ENCODE measurements at regions not wholly inside any gene's neighbourhood (a gene's known extent, or its start where the extent isn't known, plus 50 kb on each side); places are given as distances from the start of the nearest gene placed in this dataset.
"Not testable (repeated sequence)": the region's sequence is repeated elsewhere in the genome, so short reads cannot be mapped to it uniquely, and the experiment has no call there.

DNA sequence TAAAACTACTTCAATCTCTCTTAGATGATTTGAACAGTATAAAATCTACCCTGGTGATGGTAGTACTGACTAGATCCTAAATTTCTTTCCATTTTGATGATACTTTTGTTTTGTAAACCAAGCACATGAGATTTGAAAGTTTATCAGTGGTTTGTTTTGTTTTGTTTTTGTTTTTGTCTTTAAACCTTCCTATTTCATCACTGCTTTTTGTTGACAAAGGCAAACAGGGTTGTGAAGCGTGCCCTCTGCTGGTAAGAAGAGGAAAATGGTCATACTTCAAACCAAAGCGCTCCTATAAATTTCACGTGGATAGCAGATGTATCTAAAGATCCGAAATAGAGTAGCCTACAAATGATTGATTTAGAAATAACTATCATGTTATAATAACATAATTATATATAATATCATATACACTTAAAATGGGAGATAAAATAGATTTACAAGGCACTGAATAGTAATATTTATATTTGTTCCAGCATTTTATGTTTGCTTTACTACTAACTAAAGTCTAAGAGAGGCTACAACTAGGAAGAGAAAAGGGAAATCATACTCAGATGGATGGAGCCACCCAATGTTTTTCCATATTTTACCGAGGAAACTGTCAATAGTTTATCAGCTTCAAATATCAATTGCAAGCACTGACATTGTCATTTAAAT is 254.0 kb upstream of the USP15 start:
- DNase-seq (ENCODE audit: low spot score) = no peak
- Histone ChIP-seq H3K4me1 (ENCODE audit: control insufficient read depth in 1 of 2, low read depth in 2 of 2) (no peaks in the 10 kb centered on the region), H3K9me3 (no peaks in the 10 kb centered on the region), H3K36me3 (no peaks in the 10 kb centered on the region), H3K27me3 (replicated peaks; ENCODE audit: insufficient read depth) (no peaks in the 10 kb centered on the region), H3K4me3 (no peak overlapping the region), H3K27ac (no peak overlapping the region)
- ATAC-seq (ENCODE audit: insufficient number of reproducible peaks, low FRiP score, low read depth) = no peak
- TF ChIP-seq, protein P1, sequence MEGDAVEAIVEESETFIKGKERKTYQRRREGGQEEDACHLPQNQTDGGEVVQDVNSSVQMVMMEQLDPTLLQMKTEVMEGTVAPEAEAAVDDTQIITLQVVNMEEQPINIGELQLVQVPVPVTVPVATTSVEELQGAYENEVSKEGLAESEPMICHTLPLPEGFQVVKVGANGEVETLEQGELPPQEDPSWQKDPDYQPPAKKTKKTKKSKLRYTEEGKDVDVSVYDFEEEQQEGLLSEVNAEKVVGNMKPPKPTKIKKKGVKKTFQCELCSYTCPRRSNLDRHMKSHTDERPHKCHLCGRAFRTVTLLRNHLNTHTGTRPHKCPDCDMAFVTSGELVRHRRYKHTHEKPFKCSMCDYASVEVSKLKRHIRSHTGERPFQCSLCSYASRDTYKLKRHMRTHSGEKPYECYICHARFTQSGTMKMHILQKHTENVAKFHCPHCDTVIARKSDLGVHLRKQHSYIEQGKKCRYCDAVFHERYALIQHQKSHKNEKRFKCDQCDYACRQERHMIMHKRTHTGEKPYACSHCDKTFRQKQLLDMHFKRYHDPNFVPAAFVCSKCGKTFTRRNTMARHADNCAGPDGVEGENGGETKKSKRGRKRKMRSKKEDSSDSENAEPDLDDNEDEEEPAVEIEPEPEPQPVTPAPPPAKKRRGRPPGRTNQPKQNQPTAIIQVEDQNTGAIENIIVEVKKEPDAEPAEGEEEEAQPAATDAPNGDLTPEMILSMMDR (IDR thresholded peaks at IDR 0.05) = peak; percentile 52

DNA sequence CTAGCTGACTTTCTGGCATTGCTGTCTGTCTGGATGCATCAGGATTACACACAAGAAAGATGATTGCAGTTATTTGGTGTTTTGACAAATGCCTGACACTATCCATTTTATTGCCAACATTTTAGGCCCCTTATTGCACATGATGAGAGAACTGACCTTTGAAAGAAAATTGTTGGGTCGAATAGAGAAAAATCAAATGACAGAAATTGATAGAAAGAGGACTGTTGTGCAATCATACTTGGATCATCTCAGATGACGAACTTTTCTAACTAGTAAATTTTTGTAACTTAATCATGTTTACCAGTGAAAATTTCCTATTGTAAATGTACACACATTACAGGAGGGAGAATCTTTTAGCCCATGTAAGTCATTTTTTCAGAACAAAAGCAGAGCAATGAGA is 251.5 kb upstream of the USP15 start:
- ATAC-seq (ENCODE audit: insufficient number of reproducible peaks, low FRiP score, low read depth) = no peak
- Histone ChIP-seq H3K27me3 (replicated peaks; ENCODE audit: insufficient read depth) (no peaks in the 10 kb centered on the region), H3K4me3 (no peak overlapping the region), H3K36me3 (no peaks in the 10 kb centered on the region), H3K27ac (no peak overlapping the region), H3K9me3 (no peaks in the 10 kb centered on the region), H3K4me1 (ENCODE audit: control insufficient read depth in 1 of 2, low read depth in 2 of 2) (no peaks in the 10 kb centered on the region)
- DNase-seq (ENCODE audit: low spot score) = no peak
- TF ChIP-seq, protein P1 (IDR thresholded peaks at IDR 0.05) = no peak

DNA sequence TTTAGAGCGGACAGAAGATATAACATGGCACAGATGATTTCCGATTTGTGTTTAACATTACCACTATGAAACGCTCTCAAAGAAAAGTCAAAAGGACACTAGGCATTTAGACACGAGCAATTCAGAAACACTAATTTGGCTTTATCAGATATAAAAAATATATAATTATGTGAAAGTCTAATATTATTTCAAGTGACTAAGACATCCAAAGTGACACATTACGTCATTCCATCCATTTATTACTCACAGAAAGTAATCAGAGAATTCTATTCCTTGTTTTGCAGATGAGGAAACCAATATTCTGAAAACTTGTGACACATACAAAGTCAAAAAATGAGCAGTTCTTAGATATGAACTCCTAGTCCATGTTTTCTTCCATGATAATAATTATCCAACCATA is 250.8 kb upstream of the USP15 start:
- Histone ChIP-seq H3K27me3 (replicated peaks; ENCODE audit: insufficient read depth) (no peaks in the 10 kb centered on the region), H3K4me1 (ENCODE audit: control insufficient read depth in 1 of 2, low read depth in 2 of 2) (no peaks in the 10 kb centered on the region), H3K4me3 (no peak overlapping the region), H3K27ac (no peak overlapping the region), H3K36me3 (no peaks in the 10 kb centered on the region), H3K9me3 (no peaks in the 10 kb centered on the region)
- TF ChIP-seq, protein P1 (IDR thresholded peaks at IDR 0.05) = no peak
- no peak for ATAC-seq (ENCODE audit: insufficient number of reproducible peaks, low FRiP score, low read depth)
- no peak for DNase-seq (ENCODE audit: low spot score)

- ATAC-seq (ENCODE audit: insufficient number of reproducible peaks, low FRiP score, low read depth); H3K4me3 ChIP-seq; H3K27ac ChIP-seq; H3K27me3 ChIP-seq (replicated peaks; ENCODE audit: insufficient read depth); H3K4me1 ChIP-seq (ENCODE audit: control insufficient read depth in 1 of 2, low read depth in 2 of 2); H3K9me3 ChIP-seq; DNase-seq (ENCODE audit: low spot score); H3K36me3 ChIP-seq: not testable (repeated sequence)
Measured at GRCh38 chr12:62010331-62010906, 249.8 kb upstream of the USP15 start.

- not testable (repeated sequence) for ATAC-seq (ENCODE audit: insufficient number of reproducible peaks, low FRiP score, low read depth); H3K9me3 ChIP-seq
Measured at GRCh38 chr12:62010973-62011372, 249.2 kb upstream of the USP15 start.

DNA sequence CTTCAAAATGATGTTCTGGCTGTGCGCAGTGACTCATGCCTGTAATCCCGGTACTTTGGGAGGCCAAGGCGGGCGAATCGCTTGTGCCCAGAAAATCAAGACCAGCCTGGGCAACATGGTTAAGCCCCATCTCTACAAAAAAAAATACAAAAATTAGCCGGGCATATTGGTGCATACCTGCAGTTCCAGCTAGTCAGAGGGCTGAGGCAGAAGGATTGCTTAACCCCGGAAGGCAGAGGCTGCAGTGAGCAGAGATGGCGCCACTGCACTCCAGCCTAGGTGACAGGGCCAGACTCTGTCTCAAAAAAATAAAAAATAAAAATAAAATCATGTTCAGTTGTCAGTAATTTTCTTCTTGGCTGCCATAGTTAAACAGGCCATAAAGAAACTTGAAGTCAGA is 245.9 kb upstream of the USP15 start:
- TF ChIP-seq, protein P1 (IDR thresholded peaks at IDR 0.05) = no peak
- Histone ChIP-seq H3K9me3 (no peaks in the 10 kb centered on the region), H3K27ac (no peak overlapping the region), H3K4me3 (no peak overlapping the region), H3K36me3 (no peaks in the 10 kb centered on the region), H3K27me3 (replicated peaks; ENCODE audit: insufficient read depth) (no peaks in the 10 kb centered on the region), H3K4me1 (ENCODE audit: control insufficient read depth in 1 of 2, low read depth in 2 of 2) (no peaks in the 10 kb centered on the region)
- ATAC-seq (ENCODE audit: insufficient number of reproducible peaks, low FRiP score, low read depth) (no peak), DNase-seq (ENCODE audit: low spot score) (no peak)

More at GRCh38 chr12:62010973-62011372, 249.2 kb upstream of the USP15 start:
- H3K27ac ChIP-seq; H3K27me3 ChIP-seq (replicated peaks; ENCODE audit: insufficient read depth); DNase-seq (ENCODE audit: low spot score); H3K36me3 ChIP-seq; H3K4me1 ChIP-seq (ENCODE audit: control insufficient read depth in 1 of 2, low read depth in 2 of 2); H3K4me3 ChIP-seq: not testable (repeated sequence)

Data from thoracic aorta (tissue), 2 donors.